Naive thymus-derived CD4-positive, alpha-beta T cell (primary cell): ENCODE measurements at regions not wholly inside any gene's neighbourhood (a gene's known extent, or its start where the extent isn't known, plus 50 kb on each side); places are given as distances from the start of the nearest gene placed in this dataset.
A peak's percentile ranks its signal among the peaks of the same experiment; 100 is the strongest.
"Not testable (repeated sequence)": the region's sequence is repeated elsewhere in the genome, so short reads cannot be mapped to it uniquely, and the experiment has no call there.

Source experiments
- ATAC-seq: fragments of 150-1000 bp; cut with Tn5 transposase; 2 replicates; pipeline ENCODE4 v1.10.0; 2021; ENCODE audit warnings: mild to moderate bottlenecking, moderate library complexity
- CTCF ChIA-PET: fragments of 350-600 bp; sonication (Branson Sonifier 250); formaldehyde crosslinking; loops from one replicate; lab custom pipeline; 2021; ENCODE audit warnings: antibody characterized with exemption; lab: Charles Lee
- POLR2A ChIA-PET: fragments of 350-600 bp; sonication (Branson Sonifier 250); formaldehyde crosslinking; loops from one replicate; lab custom pipeline; 2021; ENCODE audit warnings: antibody characterized with exemption, inconsistent platforms; lab: Charles Lee
- DNase-seq, 9 donors: peaks; one replicate each; pipeline versions ENCODE4 v3.0.0 to v3.0.0-alpha.2; 2020 to 2022; ENCODE audit warnings: mixed read lengths in 1 of 9
- H3K27ac ChIP-seq: one replicate; pipeline ENCODE4 v1.7.0; 2013; ENCODE audit warnings: mild to moderate bottlenecking, low read depth, low read length, moderate library complexity
- H3K27me3 ChIP-seq, 2 donors: one replicate each; pipeline ENCODE4 v1.7.0; 2013; ENCODE audit warnings: low read length in 2 of 2, mild to moderate bottlenecking in 2 of 2, moderate library complexity in 2 of 2; ENCODE audit not compliant: control insufficient read depth in 2 of 2, insufficient read depth in 2 of 2
- H3K36me3 ChIP-seq, 3 experiments: 1 replicate in 2 of 3; 2 replicates in 1 of 3; pipeline ENCODE4 v1.7.0; 2013; ENCODE audit warnings: low read length in 3 of 3, mild to moderate bottlenecking in 3 of 3, moderate library complexity in 1 of 3; ENCODE audit not compliant: insufficient read depth in 3 of 3, control insufficient read depth in 2 of 3
- H3K4me1 ChIP-seq, 2 donors: one replicate each; pipeline ENCODE4 v1.7.0; 2013; ENCODE audit warnings: low read length in 2 of 2, mild to moderate bottlenecking in 2 of 2, moderate library complexity in 1 of 2; ENCODE audit not compliant: control insufficient read depth in 2 of 2, insufficient read depth in 2 of 2
- H3K4me3 ChIP-seq: 2 replicates; pipeline ENCODE4 v1.7.0; 2013; ENCODE audit warnings: mild to moderate bottlenecking, low read length
- H3K9me3 ChIP-seq, 3 experiments: 1 replicate in 2 of 3; 2 replicates in 1 of 3; pipeline ENCODE4 v1.7.0; 2013; ENCODE audit warnings: low read length in 3 of 3; ENCODE audit not compliant: control insufficient read depth in 2 of 3
- H3K27ac Mint-ChIP-seq, 9 donors: one replicate each; pipeline ENCODE4 v1.8.0; 2020 to 2022; ENCODE audit warnings: mixed read lengths in 9 of 9, mild to moderate bottlenecking in 8 of 9, moderate library complexity in 5 of 9, inconsistent platforms in 2 of 9
- H3K27me3 Mint-ChIP-seq, 5 donors: one replicate each; pipeline ENCODE4 v1.8.0; 2021 to 2022; ENCODE audit warnings: mixed read lengths in 5 of 5, mild to moderate bottlenecking in 1 of 5
- H3K36me3 Mint-ChIP-seq, 5 donors: one replicate each; pipeline ENCODE4 v1.8.0; 2020 to 2022; ENCODE audit warnings: mixed read lengths in 5 of 5, mild to moderate bottlenecking in 3 of 5, inconsistent platforms in 1 of 5
- H3K4me1 Mint-ChIP-seq, 7 donors: one replicate each; pipeline ENCODE4 v1.8.0; 2020 to 2022; ENCODE audit warnings: mixed read lengths in 7 of 7, mild to moderate bottlenecking in 3 of 7, inconsistent platforms in 1 of 7
- H3K4me3 Mint-ChIP-seq, 10 donors: one replicate each; pipeline ENCODE4 v1.8.0; 2020 to 2022; ENCODE audit warnings: mild to moderate bottlenecking in 10 of 10, mixed read lengths in 10 of 10, moderate library complexity in 6 of 10, inconsistent platforms in 2 of 10
- H3K9me3 Mint-ChIP-seq, 11 donors: one replicate each; pipeline ENCODE4 v1.8.0; 2020 to 2022; ENCODE audit warnings: mixed read lengths in 11 of 11, mild to moderate bottlenecking in 4 of 11, inconsistent platforms in 1 of 11, moderate library complexity in 1 of 11
- intact Hi-C, 2 donors: fragments of 100-400 bp; cut with micrococcal nuclease; formaldehyde crosslinking; loops; one replicate each; pipeline ENCODE4 v1.15.1; 2023

- no peaks in the 10 kb centered on the region for H3K36me3 ChIP-seq
- peaks cover 40 to 51% of the 10 kb centered on the region in 2 donors for H3K4me1 ChIP-seq
- H3K27ac Mint-ChIP-seq = peak overlapping the region in 6 of 9 donors; percentile 40 to 89 (median 78)
- H3K36me3 Mint-ChIP-seq = peaks cover 0 to 21% (median 0%) of the 10 kb centered on the region in 5 donors
- intact Hi-C loops = loop anchor here (2.0 to 5.0 kb wide), 2 partner anchors 23 to 60 kb away; no protein-coding TSS in a partner anchor
- H3K27me3 ChIP-seq = no peaks in the 10 kb centered on the region
- H3K4me1 Mint-ChIP-seq = peaks cover 46 to 66% (median 61%) of the 10 kb centered on the region in 7 donors
- H3K9me3 ChIP-seq = no peaks in the 10 kb centered on the region
- ATAC-seq (no peak), DNase-seq (no peak)
- no peak overlapping the region for H3K27ac ChIP-seq
- H3K4me3 Mint-ChIP-seq = peak overlapping the region in 9 of 10 donors; percentile 37 to 66 (median 55)
- peak overlapping the region; percentile 7 for H3K4me3 ChIP-seq
- H3K27me3 Mint-ChIP-seq = no peaks in the 10 kb centered on the region
- ChIA-PET CTCF (interaction anchor here (1.6 kb wide), 1 partner anchor 27 kb away, joined by 6 read pairs; no protein-coding TSS in a partner anchor), POLR2A (no interaction called here)
- H3K9me3 Mint-ChIP-seq = peaks cover 0 to 15% (median 4%) of the 10 kb centered on the region in 11 donors
Observed at GRCh38 chr1:168467452-168467851, 76.3 kb downstream of the XCL2 start.

DNA sequence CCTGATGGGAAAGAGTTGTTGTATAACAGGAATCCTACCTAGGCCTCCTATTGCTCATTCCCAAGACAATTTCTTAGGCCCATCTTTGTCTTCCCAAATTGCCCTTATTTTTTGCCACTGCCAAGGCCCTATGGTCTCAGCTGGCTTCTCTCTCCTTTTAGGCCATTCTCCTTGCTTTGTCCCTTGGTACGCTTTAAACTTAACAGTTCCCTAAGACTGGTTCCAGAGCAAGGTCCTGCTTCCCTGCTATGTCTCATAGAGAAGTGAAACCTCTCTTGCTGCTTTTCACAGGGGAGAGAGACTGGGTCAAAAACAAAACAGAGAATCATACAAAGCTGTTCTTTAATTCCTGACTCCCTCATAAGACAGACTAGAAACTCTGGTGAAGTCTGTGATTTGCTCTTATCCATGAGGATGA, 77.1 kb downstream of the XCL2 start:
- Mint-ChIP-seq H3K4me3 (peak overlapping the region; percentile 25 to 70 (median 53)), H3K4me1 (peaks cover 47 to 66% (median 60%) of the 10 kb centered on the region in 7 donors), H3K36me3 (peaks cover 2 to 22% (median 3%) of the 10 kb centered on the region in 5 donors), H3K27me3 (no peaks in the 10 kb centered on the region), H3K9me3 (peaks cover 3 to 16% (median 8%) of the 10 kb centered on the region in 11 donors), H3K27ac (peak overlapping the region; percentile 66 to 89 (median 85))
- POLR2A ChIA-PET = interaction anchor here (0.9 to 1.2 kb wide), 2 partner anchors 21 to 48 kb away, joined by 4 to 5 read pairs; no protein-coding TSS in a partner anchor
- CTCF ChIA-PET = interaction anchor here (0.6 kb wide), 1 partner anchor 26 kb away, joined by 5 read pairs; no protein-coding TSS in a partner anchor
- intact Hi-C loops = loop anchor here (1.0 to 5.0 kb wide), 3 partner anchors 22 to 59 kb away; no protein-coding TSS in a partner anchor
- Histone ChIP-seq H3K36me3 (no peaks in the 10 kb centered on the region), H3K4me1 (peaks cover 40 to 51% of the 10 kb centered on the region in 2 donors), H3K4me3 (no peak overlapping the region), H3K27ac (peak overlapping the region; percentile 35), H3K27me3 (no peaks in the 10 kb centered on the region), H3K9me3 (no peaks in the 10 kb centered on the region)
- ATAC-seq (peak; percentile 58), DNase-seq (no peak)

GRCh38 chr1:168466092-168466713, 77.6 kb downstream of the XCL2 start:
- H3K36me3 ChIP-seq = no peaks in the 10 kb centered on the region
- peaks cover 47 to 66% (median 60%) of the 10 kb centered on the region in 7 donors for H3K4me1 Mint-ChIP-seq
- ATAC-seq (peak; percentile 54), DNase-seq (peak in 4 of 9 donors; percentile 29 to 39 (median 32))
- peaks cover 3 to 28% (median 7%) of the 10 kb centered on the region in 5 donors for H3K36me3 Mint-ChIP-seq
- no peaks in the 10 kb centered on the region for H3K27me3 ChIP-seq
- ChIA-PET CTCF (interaction anchor here (0.6 kb wide), 1 partner anchor 26 kb away, joined by 5 read pairs; no protein-coding TSS in a partner anchor), POLR2A (interaction anchor here (0.9 to 1.2 kb wide), 2 partner anchors 21 to 48 kb away, joined by 4 to 5 read pairs; no protein-coding TSS in a partner anchor)
- intact Hi-C loops = loop anchor here (1.0 to 5.0 kb wide), 3 partner anchors 21 to 59 kb away; no protein-coding TSS in a partner anchor
- H3K9me3 ChIP-seq = no peaks in the 10 kb centered on the region
- H3K4me1 ChIP-seq = peaks cover 40 to 51% of the 10 kb centered on the region in 2 donors
- H3K27me3 Mint-ChIP-seq = no peaks in the 10 kb centered on the region
- peak overlapping the region; percentile 44 to 72 (median 56) for H3K4me3 Mint-ChIP-seq
- peak overlapping the region; percentile 66 to 89 (median 80) for H3K27ac Mint-ChIP-seq
- H3K27ac ChIP-seq = no peak overlapping the region
- H3K9me3 Mint-ChIP-seq = peaks cover 8 to 22% (median 11%) of the 10 kb centered on the region in 11 donors
- H3K4me3 ChIP-seq = no peak overlapping the region

- H3K4me3 ChIP-seq, H3K27me3 Mint-ChIP-seq, H3K27me3 ChIP-seq, H3K27ac Mint-ChIP-seq, H3K9me3 ChIP-seq, intact Hi-C loops, H3K4me3 Mint-ChIP-seq, ATAC-seq, CTCF ChIA-PET, H3K27ac ChIP-seq, H3K36me3 ChIP-seq, DNase-seq, H3K4me1 ChIP-seq: not testable (repeated sequence)
- Mint-ChIP-seq H3K9me3 (peaks cover 13 to 34% (median 24%) of the 10 kb centered on the region in 11 donors), H3K4me1 (peaks cover 20 to 37% (median 25%) of the 10 kb centered on the region in 7 donors), H3K36me3 (peaks cover 7 to 47% (median 13%) of the 10 kb centered on the region in 5 donors)
- POLR2A ChIA-PET = interaction anchor here (0.6 kb wide), 1 partner anchor 1092 kb away, joined by 3 read pairs; no protein-coding TSS in a partner anchor
Observed at GRCh38 chr1:168461108-168461507, 82.7 kb downstream of the XCL2 start.

DNA sequence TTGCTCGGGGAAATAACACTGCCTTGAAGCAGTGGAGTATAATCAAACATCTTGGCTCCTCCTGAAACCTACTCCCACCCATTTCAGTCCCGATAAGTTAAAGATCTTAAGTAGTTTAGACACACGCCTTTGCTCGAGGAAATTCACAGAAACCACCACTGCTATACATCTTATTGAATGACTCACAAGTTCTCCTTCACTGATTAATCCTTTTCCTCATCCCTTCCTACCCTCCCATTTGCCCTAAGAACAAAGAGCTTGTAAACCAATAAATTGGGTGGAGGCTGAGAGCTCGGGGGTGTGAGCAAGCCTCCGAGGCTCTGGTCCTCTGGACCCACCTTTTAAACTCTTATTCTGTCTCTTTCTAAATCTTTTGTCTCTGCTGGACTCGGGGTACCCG, 86.5 kb downstream of the XCL2 start:
- CTCF ChIA-PET, H3K4me3 ChIP-seq, H3K4me3 Mint-ChIP-seq, intact Hi-C loops, DNase-seq, H3K27ac ChIP-seq, H3K27me3 Mint-ChIP-seq, POLR2A ChIA-PET, H3K36me3 ChIP-seq, H3K27me3 ChIP-seq, H3K4me1 ChIP-seq, H3K9me3 ChIP-seq, ATAC-seq: not testable (repeated sequence)
- Mint-ChIP-seq H3K36me3 (peaks cover 7 to 44% (median 18%) of the 10 kb centered on the region in 5 donors), H3K9me3 (peaks cover 11 to 32% (median 20%) of the 10 kb centered on the region in 11 donors), H3K27ac (peak overlapping the region in 3 of 9 donors; percentile 12 to 72 (median 16)), H3K4me1 (peaks cover 10 to 31% (median 25%) of the 10 kb centered on the region in 7 donors)

- H3K4me3 ChIP-seq = no peak overlapping the region
- no peaks in the 10 kb centered on the region for H3K4me1 ChIP-seq
- H3K36me3 ChIP-seq = no peaks in the 10 kb centered on the region
- DNase-seq = no peak
- H3K4me3 Mint-ChIP-seq = no peak overlapping the region
- ATAC-seq = no peak
- no peaks in the 10 kb centered on the region for H3K27me3 ChIP-seq
- POLR2A ChIA-PET = no interaction called here
- CTCF ChIA-PET = no interaction called here
- peaks cover 4 to 25% (median 13%) of the 10 kb centered on the region in 11 donors for H3K9me3 Mint-ChIP-seq
- peaks cover 7 to 36% (median 25%) of the 10 kb centered on the region in 7 donors for H3K4me1 Mint-ChIP-seq
- intact Hi-C loops = no loop called here
- no peak overlapping the region for H3K27ac ChIP-seq
- no peaks in the 10 kb centered on the region for H3K9me3 ChIP-seq
- peaks cover 0 to 7% (median 0%) of the 10 kb centered on the region in 5 donors for H3K27me3 Mint-ChIP-seq
- peaks cover 6 to 36% (median 9%) of the 10 kb centered on the region in 5 donors for H3K36me3 Mint-ChIP-seq
- peak overlapping the region in 2 of 9 donors; percentile 17 to 51 for H3K27ac Mint-ChIP-seq
Observed at GRCh38 chr1:168455764-168456163, 88.0 kb downstream of the XCL2 start.
